T follicular helper cell (primary cell): ENCODE measurements at regions not wholly inside any gene's neighbourhood (a gene's known extent, or its start where the extent isn't known, plus 50 kb on each side); places are given as distances from the start of the nearest gene placed in this dataset.

Experiments used
- DNase-seq: peaks from one replicate; pipeline ENCODE4 v3.0.0-alpha.2; 2020; ENCODE audit warnings: low read depth

DNA sequence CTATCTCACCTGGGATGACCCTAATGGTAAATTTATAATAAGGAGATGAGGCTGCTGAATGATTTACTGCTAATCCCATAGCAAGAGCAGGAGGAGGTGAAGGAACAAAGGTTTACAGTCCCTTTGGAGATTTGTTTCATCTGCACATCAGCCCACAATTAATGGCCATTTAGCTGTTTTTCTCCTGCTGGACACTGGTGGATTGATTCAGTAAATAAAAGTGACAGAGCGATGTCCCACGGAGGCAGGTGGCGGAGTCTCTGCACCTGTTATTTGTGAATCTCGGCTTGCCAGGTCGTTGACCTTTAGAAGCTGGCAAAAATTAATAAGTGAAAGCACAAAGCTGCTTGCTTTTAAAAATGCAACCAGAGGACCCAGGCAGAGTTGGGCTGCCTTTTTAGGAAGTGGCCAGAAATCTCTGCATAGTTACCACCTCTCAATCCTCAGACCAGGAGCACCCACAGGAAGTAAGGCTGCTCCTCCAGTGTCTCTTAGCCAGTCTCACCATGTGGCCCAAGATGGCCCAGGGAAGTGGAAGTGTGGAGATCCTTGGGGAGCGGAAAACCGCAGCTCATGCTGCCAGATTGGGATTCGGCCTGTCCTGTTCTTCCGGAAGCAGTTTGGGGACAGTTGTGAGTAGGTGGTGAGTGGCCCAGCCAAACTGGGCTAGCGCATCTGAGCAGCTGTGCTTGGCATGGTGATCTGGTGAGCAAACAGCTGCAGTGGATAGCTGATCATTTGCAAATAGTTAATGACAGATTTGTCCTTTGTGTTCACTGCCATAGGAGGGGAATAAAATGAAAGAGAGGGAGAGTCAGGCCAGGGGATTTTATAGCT is 1005.7 kb upstream of the PIK3C3 start:
- no peak for DNase-seq

DNA sequence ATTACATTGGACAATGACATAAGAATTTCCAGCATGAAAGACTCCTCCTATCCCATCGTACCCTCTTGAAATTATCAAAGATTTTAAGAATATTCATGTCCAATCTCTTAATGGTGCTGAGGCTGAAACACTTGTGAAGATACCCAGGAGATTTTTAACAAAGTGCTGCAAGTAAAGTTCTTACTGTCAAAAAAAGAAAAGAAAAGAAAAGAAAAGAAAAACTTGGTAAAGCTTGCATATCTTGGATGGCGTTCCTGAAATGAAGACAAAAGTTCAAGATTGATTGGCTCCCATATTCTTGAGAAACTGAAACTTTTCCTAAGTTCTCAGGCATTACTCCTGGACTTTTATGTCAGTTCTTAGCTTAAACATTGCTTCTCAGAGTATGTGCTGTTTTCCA is 1010.5 kb upstream of the PIK3C3 start:
- DNase-seq = no peak

DNA sequence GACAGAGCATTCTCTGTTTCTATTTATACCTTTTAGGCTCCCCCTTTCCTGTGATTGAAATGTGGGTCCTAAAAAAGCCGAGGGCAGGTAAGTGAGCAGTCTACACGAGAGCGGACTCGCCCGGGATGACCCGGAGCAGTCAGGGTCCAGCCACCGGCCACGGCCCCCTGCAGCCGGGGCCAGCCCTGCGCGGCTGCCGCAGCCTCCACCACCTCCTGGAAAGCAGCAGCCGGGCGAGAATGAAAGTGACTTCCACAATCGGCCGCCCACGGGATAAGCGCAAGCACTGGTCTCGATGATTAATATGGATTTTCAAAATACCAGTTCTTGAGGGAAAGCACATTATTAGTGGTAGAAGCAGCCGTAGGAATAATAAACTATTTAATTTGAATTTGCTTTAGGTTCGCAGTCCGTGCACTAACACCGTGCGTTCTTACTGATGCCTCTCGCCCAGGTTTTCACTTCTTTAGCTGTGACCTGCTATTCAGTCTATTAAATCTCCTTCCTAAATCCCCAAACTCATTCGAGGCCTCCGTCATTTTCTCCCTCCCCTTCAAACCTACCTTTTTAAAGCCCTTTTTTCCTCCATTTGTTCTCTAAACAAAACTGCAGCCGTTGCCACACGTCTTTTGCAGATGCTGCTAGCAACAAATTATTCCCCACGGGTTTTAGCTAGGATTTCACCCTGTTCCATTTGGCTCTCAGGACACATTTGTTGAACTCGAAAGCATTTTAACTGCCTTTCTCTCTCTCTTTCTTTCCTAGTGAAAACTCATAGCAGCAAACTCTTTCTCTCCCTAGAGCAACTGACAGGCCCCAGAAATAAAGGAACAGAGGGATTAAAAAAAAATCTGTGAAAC is 1015.1 kb upstream of the PIK3C3 start:
- no peak for DNase-seq

DNA sequence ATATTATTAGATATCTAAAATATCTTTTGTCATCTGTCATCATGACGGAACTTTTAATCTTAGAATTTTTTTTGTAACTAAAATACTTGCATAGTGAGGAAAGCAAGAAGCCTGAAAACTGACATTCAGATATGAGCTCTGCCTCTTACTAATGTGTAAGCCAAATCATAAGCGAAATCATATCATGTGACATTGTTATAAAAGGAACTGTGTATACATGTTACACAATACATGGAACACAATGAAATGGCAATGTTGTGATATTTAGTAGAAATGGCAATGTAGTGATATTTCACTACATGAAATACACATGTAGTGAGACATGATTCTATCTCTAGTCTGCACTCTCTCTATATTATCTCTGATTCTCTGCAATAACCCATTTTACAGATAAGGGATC is 1016.4 kb upstream of the PIK3C3 start:
- DNase-seq = no peak

DNA sequence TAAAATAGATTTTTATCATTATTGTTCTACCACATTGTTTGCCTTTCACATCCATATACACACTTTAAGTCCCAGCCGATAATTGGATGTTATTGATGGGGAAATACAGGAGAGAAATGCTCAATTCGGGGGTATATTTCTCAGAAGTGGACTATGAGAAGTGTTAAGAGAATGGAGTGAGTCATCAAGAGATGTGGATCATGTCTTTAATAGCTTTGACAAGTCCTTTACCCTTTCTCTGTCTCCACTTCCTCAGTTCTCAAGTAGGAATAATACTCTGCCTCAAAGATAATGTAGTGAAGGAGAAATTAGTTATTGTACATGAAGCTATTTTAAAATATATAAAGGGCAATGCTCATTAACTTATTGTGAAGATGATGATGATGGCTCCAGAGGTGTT is 1017.6 kb upstream of the PIK3C3 start:
- no peak for DNase-seq

DNA sequence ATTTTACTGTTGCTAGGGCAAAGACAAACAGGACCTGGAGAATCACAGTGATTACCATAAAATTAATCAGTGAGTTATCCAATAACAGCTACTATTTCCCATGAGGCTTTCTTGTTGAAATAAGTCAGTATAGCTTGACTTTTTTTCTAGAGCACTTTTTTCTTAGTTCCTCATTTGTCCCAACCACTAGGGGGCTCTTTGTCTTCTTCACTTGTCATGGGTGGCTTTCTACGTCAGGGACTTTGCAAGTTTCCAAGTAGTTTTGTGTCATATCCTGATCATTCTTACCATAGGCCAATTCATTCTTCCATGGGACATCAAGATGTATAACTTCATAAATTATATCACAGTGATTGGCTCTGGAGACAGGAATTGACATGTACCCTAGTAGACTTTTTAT is 1019.6 kb upstream of the PIK3C3 start:
- no peak for DNase-seq

DNA sequence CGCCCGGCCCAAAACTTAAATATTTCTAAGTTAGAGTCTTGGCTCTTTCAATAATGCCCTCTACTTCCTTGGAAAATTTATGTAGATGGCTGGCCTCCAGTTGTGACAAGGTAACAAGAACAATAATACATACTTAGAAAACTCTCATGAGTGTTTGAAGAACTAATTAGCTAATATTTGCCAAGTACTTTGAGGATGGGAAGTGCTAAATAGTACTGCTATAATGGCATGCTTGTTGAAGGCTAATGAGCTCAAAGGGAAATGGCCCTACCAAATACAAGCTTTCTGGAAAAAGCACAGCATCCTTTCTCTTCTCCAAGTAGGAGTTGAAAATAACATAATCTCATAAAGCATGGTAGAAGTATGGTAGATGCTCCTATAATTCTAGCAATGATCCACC is 1022.2 kb upstream of the PIK3C3 start:
- no peak for DNase-seq

DNA sequence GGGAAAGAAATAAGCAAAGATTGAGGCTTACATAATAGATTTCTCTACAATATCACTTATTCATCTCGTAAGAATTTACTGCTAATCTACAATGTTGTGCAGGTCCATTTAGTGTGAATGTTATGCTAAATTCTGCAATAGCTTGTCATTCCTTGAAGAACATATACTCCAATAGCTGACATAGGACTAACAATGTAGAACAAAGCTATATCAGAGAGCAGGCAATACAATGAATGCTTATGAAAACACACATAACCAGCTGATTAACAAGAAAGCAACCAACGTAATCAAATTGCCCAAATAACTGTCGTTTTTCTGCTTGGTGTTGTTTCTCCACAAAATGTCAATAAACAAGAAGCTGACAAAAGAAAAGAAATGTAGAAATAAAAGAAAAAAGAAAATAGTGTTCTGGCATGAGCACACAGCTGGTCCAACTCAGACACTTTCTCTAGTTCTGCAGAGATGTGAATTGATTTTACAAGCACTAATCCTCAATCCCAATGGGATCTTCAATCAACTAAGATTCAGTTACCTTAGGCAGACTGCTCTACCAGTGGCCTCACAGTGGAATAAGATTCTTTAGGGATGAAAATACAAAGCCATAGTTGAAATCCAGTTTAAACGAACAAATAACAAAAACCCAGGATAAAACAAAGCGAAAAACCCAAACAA is 1024.7 kb upstream of the PIK3C3 start:
- no peak for DNase-seq

DNA sequence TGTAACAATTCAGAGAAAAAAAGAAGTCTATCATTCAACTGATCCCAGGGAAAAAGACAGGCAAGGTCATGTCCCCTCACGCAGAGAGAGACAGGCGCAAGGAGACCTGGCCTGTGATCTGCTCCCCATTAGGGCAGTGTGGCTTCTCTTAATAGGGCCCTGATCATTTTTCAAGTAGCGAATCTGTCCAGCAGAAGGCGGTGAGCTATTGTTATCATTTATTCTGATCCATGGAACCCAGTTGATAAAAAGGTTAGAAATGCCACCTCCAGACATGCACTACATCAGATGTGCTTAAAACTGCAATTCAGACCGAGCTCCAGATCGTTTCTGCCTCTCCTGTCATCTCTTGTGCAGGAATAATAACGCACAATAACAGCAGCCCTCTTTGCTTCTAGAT is 1025.6 kb upstream of the PIK3C3 start:
- DNase-seq = no peak

DNA sequence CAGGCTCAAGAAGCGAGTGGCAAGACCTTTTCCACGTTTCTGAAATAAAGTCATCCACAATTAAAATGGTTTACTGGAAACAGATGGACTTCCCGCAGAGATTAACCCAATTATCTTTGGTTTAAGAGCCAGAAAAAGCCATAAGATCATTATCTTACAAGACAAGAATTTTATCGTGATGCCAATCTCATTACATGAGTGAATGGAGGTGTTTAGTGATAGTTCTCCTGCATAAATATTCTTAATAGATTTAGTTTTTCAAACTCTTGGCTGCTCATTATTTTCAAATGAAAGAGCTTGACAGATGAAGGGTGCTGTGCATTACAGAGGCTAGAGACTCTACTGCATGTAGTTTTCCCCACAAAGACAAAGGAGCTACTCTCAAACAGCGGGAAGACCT is 1028.4 kb upstream of the PIK3C3 start:
- DNase-seq = no peak

DNA sequence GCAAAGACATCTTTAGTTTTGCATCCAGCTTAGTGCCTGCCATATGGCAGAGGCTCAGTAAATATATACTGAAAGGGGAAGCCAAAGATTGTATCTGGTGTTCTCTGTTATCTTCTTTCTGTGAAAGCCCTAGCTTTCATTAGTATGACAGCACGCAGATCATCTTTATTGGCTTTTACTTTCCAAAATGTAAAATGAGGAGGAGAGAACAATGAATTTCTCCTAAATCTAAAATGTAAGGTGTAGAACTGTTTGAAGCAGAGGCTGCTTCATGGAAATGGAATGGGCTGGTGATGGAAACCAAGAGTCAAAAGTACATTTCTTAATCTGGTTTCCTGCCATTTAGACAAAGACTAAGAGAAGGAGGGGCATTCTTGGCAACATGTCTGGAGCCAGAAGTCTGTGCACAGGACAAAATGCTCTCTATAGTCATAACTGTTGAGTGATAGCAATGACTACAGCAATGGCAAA is 1029.9 kb upstream of the PIK3C3 start:
- no peak for DNase-seq

DNA sequence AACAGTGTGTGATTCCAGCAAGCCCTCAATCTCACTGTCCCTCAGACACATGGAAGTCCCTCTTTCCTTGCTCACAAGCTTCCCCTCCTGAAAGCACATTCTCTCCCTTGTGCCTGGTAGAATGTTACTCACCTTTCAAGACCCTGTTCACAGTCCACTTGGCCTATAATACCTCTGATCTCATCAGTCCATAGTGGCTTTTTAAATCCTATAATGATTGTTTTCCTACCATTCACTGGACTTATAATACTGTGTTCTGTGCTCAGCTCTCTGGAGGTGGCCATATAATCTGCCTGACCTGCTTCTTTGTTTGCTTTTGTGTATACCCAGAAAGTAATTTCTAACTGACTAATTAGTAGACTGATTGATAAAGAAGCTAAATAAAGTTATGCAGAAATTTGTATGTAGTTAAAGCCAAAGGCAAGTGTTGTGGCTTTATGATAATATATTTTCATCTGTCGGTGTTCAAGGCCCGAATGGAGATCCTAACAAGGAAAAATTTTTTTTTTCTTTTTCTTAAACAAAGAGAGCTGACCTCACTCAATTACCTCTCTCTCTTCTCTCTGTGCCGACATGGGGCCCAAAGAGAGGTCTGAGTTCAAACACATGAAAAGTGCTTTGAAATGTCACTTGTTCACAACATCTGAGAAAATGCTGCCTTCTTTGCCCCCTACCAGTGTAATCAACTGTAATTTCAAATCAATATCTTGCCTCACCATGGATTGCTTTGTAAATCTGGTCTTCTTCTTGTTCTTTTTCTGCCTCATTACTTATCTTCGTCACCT is 1033.0 kb upstream of the PIK3C3 start:
- DNase-seq = no peak

DNA sequence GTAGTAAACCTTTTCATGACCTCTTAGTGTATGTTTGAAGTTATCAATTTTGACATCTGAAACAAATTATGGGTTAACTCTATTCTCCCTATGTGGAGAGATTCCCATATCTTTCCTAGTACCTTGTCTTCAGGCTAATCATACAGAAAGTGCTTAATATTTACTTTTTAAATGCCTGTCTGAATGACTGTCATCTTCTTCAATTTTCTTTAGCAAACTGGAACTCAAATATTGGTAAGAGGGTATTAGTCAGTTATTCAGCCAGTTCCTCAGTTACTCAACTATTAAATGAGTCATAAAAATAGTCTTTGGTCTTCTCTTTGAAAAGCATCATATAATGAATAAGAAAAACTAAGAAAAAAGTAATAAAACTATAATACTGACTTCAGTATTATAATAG is 1038.0 kb upstream of the PIK3C3 start:
- DNase-seq = no peak

DNA sequence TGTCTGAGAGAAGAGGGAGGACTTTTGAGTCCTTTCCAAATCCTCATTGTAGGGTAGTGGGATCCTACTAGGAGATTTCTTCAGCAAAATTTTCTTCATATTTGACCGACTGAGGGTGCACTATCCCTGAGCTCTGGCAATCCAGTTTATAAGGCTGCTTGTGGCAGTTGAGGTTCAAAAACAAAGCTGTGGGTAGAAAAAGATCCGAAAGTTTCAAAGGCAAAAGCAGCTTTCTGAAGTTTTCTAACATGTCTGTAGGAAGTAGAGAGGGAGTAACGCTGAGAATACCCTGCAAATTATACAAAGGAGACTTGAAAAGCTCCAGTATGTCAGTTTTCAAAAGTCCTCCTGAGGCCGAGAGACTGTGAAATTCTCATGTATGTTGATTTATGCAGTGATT is 1039.3 kb upstream of the PIK3C3 start:
- DNase-seq = no peak

DNA sequence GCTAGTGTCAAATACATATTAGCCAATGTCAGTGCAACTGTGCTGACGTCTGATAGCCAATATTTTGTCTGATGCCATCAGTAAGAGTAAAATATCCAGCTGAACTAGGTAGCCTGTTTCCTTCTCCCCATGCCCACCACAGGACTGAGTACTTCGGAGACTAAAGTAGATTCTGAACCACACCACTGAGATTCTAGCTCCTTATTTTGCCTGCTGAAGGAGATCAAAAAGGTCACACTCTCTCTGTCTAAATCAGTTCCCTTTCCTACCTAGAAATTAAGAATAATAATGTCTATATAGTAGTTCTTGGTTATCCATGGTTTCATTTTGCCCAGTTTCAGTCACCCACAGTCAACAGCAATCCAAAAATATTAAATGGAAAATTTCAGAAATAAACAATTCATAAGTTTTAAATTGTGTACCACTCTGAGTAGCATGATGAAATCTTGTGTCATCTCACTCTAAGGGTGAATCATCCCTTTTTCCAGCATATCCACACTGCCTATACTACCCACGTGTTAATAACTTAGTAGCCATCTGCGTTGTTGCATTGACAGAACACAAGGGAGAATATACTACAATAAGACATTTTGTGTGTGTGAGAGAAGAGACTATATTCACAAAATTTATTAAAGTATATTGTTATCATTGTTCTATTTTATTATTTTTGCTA is 1043.3 kb upstream of the PIK3C3 start:
- no peak for DNase-seq

DNA sequence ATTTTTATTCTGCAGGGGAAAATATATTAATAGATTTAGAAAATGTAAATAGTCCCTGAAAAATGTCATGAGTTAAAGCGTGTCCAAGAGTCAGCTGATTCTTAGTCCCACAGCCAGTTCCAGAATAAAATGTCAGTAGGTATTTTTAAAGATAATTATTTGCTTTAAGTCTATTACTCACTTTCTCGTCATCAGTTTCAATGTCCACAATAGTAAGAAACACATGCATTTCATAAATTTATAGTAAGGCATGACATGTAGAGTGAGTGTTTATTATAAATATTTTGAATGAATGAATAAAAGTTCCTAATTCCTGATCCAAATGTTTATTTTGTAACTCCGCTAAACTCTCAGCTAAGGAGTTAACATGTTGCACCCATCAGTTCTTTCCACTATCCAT is 1044.0 kb upstream of the PIK3C3 start:
- DNase-seq = no peak

DNA sequence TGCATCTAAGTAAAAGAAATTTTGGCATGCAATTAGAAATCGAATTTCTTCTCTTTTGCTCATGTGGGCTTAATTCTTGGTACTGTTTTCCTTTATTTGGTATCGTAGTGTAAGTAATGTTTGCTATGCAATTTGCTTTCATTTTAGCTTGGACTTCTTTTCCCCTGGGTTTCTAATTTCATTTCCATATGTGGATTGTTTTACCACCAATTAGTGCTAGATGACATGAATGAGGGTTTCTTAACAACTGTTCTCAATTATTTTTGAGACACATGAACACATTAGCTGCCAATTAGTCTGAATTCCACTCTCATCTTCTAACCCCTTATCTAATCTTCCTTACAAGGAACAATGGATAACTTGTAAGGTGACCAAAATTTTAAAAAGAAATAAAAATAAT is 1047.2 kb upstream of the PIK3C3 start:
- DNase-seq = no peak

DNA sequence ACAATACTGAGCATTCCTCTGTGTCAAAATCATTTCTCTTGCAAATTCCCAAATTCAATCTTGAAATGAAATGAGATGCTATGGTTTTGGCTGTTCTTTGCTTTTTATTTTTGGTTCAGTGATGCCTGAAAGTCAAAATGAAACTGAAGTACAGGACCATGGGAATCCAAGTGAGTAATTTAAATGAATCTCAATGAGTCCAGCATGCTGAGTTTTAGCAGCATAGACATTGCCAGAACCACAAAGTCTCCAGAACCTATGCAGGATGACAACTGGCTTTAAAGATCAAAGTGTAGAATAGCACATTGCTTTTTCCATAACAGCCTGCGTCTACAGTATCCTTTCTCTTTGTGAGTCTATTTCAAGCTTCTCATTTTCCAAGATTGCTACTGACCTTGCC is 1050.7 kb upstream of the PIK3C3 start:
- no peak for DNase-seq

DNA sequence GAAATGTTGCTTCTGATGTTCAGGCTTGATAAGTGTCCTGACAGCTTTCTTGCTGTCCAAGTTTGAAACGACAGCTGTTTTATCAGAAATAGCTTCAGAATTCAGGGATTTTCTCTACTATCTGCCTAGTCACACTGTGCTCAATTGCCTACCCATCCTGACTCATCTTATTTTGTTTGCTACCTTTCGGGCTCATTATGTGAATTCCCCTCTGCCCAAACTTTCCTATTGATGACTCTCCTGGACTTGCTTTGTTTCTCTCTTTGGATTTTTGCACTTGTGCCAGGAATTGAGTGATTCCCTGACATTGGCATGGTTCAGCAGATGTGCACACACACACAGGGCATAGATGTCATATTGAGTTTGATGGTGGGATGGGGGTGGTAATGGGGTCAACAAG is 1052.6 kb upstream of the PIK3C3 start:
- no peak for DNase-seq

DNA sequence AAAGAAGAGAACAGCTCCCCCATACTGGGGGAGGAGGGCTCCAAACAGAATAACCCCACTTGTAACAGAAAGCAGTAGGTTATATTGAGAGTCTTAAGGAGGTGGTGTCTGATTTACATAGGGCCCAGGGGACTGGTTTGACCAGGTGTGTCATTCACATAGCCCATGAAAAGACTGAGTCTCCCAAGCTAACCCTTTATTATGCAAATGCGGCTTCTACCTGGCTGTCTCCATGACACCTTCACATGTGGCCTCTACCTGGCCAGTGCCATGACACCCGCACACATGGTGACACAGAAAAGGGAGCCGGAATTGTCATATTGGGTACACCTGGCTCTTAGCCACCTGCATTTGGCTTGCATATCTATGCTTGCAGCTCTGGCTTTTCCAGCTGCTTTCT is 1057.2 kb upstream of the PIK3C3 start:
- DNase-seq = no peak

DNA sequence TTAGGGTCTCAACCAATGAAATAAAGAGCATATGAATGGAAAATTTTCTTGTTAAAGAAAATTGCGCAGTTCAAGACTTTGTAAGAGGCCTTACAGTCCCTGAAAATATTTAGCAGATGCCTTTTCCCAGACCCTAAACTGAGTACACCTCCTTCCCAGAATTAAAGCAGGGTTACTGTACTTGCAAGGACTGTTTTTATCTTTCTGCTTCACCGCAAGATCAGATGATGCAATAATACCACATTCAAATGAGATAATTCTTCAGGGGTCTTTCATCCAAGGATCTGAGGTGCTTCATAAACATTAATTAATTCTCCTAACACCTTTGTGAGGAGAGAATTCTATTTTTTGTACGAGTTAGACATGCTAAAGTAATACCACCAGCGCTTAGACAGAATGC is 1071.8 kb upstream of the PIK3C3 start:
- DNase-seq = no peak
